ENCODE measurements at regions not wholly inside any gene's neighbourhood (a gene's known extent, or its start where the extent isn't known, plus 50 kb on each side); places are given as distances from the start of the nearest gene placed in this dataset.

DNA sequence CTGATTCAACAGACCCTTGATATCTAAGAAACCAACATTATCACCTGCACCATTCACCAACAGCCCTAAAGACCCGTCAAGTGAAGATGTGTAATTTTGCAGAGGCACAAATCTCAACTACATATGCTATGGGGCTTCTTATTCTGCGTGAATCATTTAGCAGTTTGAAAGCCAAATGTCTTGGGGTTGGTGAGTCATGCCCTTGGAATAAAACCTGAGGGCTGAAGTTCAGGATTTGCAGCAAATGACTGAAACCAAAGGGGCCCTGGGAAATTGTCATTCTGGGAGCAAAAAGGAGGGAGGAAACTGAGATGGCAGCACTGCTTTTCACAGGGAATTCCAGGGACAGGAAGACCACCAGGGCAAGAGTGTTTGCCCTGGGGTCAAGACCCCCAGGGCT is 79.2 kb upstream of the TNR start:
- no peak for DNase-seq

DNA sequence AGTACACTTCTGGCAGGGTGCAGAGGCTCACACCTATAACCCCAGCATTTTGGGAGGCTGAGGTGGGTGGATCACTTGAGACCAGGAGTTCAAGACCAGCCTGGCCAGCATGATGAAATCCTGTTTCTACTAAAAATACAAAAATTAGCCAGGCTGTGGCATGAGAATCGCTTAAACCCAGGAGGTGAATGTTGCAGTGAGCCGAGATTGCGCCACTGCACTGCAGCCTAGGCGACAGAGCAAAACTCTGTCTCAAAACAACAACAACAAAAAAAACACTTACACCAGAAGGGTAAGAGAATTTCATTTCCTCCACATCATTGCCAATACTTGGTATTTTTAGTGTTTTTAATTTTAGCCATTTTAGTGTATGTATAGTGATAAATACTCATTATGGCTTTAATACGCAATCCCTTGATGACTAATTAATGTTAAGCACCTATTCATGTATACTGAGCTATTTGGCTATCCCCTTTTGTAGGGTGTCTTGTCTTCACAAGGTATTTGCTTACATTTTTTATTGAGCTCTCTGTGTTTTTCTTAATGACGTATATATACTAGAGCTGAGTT is 77.1 kb upstream of the TNR start:
- no peak for DNase-seq

DNA sequence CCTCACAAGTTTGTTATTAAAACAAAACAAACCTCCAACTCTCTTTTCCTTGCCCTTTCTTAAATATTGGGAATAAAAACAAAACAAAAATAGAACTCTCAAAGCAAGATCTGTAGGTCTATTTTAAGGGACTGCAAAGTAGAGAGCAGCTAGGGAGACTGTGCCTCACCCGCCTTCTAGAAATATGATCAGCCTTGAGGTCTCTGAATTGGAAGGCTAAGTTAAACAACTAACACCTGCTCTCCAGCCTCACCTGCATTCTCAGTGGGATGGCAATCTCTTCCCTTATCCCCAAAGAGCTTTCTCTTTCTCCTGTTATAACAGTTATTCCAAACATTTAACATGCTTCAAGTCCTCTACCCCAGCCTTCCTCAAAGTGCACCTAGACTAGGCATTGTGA is 75.5 kb upstream of the TNR start:
- DNase-seq = no peak

DNA sequence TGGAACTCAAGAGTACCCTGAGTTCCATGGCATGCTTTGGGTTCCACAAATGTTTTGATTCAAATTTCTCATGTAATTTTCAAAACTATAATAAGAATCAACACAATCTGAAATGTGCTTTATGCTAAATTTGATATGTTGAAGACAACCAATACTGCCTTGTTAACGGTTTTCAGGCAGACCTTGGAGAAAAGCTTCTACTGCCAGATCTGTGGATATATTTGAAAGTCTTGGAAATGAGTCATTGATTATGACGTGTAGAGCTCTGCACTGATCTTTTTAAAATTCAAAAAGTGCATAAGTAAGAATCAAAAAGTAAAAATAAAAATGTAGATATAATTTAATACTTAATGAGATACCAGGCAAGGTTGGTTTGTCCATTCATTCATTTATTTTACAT is 74.0 kb upstream of the TNR start:
- no peak for DNase-seq

DNA sequence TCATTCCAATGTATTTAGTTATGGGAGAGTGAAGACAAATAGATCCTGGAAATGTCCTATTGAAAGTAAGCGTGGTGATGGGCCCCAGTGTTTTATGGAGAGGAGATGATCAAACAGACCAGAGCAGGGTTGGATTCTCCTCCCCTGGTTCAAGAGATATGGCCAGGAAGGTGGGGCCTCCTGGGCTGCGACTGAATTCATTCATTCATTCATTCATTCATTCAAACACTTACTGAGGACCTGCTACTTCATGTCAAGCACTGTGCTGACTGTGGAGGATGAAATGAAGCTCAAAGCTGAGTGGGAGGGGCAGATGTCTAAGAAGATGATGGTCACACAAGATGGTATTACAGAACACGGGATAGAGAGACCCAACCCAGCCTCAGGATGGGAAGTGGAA is 71.5 kb upstream of the TNR start:
- DNase-seq = no peak

DNA sequence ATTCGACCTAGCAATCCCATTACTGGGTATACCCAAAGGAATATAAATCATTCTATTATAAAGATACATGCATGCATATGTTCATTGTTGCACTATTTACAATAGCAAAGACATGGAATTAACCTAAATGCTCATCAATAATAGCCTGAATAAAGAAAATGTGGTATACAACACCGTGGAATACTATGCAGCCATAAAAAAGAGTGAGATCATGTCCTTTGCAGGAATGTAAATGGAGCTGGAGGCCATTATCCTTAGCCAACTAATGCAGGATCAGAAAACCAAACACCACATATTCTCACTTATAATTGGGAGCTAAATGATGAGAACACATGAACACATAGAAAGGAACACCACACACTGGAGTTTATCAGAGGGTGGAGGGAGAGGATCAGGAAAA is 69.5 kb upstream of the TNR start:
- no peak for DNase-seq

DNA sequence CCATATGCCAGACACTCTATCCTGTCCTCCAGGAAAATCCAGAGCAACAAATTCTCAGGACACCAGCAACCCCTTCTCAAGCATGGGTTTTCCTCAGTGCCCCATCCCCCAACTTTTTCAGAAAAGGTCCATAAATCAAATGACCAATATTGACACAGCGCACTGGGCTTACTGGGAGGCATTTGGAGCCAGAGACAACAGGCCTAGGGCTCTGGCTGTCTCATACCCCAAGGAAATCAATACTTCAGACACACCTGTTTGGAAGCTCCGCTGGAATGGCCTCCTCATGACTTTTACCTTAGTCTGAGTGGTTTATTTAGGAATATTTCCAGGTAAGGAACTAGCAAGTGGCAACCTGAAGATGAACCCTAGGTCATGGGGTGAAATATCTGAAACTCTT is 66.9 kb upstream of the TNR start:
- no peak for DNase-seq

DNA sequence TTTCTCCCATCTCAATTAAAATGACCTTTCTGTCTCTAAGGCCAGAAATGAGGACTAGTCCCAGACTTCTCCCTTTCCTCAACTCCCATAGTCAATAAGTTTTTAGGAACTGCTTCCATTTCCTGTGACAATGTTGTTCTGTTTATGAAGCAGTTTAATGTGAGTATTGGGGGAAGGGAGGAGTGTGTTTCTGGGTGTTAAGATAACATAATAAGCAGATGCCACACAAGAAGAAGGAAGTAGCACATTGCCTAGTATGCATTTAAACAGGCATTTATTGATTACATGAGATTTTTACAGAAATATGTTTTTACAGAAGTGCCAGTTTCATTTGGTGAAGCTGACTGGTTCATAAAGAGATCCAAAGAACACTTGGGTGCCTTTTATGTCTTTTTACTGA is 65.6 kb upstream of the TNR start:
- no peak for DNase-seq

DNA sequence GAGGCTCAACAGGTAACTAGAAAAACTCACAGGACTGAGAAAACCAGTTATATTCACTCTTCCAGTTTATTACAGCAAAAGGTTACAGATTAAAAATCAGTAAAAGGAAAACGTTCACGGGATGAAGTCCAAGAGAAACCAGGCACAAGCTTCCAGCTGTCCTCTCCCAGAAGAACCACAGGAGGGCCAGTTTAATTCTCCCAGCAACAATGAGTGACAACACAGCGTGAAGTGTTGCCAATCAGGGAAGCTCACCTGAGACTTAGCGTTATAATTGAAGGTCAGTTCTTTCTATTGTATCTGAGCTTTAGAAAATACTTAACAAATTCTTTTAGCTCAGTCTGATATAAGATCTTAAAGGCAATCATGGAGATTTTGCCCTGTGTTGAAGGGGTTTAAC is 65.2 kb upstream of the TNR start:
- DNase-seq = no peak

DNA sequence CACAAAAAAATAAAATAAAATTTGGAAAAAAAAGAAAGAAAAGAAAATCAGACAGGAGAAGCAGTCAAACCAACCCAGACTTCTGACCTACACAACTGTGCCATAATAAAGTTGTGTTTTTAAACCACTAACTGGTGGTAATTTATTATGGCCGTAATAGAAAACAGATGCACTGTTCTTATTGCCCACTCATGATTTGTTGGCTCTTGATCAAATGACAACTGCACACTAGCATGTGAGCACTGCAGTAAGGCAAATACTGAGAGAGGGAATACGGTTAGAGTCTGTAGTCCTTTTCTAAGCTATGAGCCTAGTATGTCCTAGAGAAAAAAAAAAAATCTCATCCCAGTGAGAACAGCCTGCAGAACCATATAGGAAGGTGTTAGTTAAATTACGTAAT is 61.2 kb upstream of the TNR start:
- no peak for DNase-seq

DNA sequence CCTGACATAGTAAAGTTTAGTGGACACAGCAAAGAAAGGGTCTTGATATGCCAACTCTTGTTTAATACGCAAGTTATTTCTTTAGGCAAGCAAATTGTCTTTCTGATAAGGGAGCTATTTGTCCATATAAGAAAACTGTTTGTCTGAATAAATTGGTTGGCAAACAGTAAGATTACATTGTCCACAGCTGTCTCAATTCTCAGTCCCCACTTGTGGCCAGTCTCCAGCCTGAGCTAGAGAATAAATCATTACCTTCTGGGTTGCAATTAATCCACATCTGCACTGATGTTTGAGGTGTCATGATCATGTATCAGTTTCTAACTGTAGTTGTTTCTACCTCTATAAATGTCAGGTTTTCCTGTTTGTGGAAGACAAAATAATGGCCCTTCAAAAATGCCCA is 60.0 kb upstream of the TNR start:
- no peak for DNase-seq

DNA sequence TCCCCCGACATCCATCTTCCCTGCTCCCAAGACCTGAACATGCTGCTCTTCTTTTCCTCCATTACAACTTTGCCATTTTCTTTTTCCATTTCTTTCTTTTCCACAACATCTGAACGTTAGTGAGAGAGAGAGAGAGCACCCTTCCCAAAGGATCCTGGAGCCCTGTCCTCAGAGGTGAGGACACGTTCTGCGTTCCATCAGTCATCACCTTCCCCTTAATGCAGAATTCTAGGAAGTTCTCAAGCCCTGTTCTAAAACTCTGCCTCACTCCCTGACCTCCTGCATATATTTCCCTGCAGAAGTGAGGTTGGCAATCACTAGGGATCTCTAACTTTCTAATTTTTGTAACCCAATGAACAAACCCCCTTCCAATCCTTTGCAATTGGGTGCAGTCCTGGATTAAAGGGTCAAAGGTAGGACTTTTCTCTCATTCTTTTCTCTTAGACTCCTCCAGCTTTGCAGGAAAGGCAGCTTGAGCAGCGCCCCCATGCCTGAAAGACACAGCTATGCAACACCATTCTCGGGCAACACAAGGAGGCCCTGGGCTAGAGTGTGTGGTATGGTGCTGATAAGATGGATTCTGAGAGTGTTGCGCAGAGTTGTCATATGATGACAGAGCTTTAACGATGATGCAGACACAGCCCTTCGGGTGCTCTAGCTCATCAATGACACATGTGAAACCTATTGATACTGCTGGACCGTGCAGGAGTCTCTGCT is 59.2 kb upstream of the TNR start:
- no peak for DNase-seq

DNA sequence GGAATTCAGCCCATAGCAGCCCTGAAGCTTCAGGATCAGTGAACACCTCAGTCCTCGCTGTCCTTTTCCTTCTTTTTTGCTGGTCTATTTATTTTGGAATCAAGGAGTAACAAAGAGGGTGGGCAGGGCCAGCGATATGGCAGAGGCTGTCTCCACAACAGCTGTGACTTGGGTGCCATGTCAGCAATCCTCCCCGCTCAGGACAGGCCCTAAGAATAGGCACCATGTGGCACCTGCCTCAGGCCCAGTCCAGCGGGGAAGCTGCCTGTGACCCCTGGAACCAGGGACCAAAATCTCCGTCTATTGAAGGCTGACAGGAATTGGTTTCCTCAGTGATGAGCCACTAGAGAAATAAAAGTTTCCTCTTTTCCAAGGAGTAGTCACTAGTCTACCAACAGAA is 58.6 kb upstream of the TNR start:
- DNase-seq = no peak

DNA sequence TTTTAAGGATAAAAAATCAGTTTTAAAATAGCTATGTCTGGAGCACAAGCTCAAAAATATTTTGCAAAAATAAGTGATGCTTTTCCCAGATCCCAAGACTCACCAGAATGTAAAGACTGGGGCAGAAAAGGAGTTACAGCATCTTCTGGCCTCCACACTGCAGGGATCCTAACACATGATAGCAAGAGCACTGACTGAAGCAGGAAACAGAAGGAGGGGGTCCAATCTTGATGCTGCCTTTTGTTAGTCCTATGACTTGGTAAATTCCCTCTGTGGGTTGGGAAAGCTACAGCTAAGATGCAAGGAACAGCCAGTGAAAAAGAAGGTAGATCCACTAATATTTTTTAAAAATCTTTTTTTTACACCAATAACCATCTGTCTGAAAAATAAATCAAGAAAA is 54.2 kb upstream of the TNR start:
- DNase-seq = no peak

DNA sequence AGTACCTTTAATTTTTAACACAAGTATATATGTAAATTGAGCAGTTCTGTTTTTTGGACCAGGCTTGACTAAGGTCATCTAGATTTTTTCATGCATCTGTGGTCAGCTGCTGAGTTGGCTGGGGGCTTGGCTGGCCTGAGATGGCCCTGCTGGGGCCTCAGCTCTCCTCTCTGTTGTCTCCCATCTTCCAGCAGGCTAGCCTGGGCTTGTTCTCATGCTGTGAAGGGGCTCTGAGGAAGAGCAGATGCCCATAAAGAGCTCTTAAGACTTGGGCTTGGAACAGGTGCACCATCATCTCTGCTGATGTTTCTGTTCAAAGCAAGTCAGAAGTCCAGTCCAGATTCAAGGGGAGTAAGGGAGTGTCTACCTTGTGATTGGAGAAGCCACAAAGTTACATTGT is 51.2 kb upstream of the TNR start:
- no peak for DNase-seq

DNA sequence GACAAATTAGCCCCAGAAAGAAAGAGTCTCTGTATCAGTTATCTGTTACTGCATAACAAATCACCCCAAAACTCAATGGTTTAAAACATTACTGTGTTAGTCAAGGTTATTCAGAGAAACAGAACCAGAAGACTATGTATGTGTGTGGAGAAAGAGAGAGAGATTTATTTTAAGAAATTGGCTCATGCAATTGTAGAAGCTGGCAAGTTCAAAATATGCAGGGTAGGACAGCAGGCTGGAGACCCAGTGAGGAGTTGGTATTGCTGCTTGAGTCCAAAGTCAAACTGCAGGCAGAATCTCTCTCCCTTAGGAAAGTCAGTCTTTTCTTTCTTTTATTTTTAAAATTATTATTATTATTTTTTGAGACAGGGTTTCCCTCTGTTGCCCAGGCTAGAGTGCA is 50.2 kb upstream of the TNR start:
- no peak for DNase-seq

All from COR-L47 (cell line).